ENCODE measurements at regions not wholly inside any gene's neighbourhood (a gene's known extent, or its start where the extent isn't known, plus 50 kb on each side); places are given as distances from the start of the nearest gene placed in this dataset.

DNA sequence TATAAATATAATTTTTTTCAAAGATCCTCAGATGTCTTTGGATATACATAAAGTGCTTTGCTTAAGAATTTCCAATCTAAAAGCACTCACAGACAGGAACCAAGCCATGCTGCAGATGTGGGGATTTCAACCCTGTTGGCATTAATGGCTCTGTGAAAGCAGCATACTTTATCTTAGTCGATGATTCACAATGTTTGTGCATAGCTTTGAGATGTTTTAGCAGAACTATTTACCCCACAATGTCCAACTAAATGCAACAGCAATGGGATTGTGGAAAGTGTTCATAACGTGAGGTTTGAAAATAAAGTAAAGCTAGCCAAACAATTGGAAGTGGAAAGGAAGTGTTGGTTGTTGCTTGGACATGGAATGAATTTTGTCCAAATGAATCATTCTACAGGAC, 371.4 kb downstream of the SOX2 start:
- no peak for DNase-seq

DNA sequence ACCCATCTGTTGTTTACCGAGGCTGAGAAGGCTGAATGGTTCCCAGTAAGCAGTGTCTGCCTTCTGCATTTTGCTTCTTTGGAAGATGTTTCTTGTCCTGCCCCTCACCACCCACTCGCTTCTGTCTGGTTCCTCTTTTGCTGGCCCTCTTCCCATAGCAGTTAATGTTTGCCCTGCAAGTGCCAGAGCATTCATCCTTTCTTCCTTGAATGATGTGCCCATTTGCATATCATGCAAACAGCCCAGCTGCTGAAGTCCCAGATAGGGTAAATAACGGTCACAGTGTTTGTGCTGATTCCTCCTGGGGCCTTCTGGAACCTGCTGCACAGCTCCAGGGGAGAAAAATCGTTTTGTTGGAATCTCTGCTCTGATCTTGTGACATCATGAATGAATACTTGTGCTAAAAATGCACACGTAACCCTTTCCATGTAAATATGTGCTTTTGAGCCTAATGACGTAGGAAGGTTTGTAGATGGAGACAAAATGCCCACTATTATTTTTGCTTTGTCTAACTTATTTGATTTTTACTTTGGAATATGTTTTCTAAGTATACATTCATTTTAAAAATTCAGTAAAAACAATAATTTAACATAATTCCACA, 381.0 kb downstream of the SOX2 start:
- peak; percentile 79 for DNase-seq

DNA sequence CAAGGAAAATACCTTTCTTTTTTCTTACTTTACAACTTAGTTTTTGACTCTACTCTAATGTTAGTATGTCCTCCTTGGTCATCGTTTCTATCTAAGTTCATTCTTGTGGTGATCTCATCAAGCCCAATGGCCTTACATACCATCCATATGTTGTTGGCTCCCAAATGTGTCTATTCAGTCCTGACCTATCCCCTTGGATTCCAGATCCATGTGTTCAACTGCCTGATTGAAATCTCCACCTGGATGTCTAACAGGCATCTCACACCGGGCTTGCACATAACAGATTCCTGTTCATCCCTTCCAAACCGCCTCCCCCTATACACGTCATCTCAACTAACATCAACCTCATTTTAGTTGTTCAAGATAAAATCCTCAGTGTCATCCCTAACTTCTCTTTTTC, 382.6 kb downstream of the SOX2 start:
- DNase-seq = no peak

DNA sequence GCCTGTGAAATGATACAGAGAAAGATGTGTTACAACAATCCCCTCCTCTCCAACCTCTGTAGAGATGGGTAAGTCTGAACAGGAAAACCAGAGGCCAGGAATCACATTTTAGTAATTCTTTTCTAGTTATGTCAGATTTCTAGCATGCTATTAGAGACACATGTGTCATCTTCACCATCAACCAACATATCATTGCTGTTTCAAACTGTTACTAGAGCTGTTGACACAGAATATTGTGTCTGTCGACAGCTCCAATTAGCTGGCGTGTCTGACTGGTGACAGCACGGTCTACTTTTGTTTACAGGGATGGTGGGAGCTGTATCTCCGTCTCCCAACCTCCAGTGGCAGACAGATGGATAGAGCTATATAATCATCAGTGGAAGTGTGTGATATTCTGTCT, 393.2 kb downstream of the SOX2 start:
- no peak for DNase-seq

DNA sequence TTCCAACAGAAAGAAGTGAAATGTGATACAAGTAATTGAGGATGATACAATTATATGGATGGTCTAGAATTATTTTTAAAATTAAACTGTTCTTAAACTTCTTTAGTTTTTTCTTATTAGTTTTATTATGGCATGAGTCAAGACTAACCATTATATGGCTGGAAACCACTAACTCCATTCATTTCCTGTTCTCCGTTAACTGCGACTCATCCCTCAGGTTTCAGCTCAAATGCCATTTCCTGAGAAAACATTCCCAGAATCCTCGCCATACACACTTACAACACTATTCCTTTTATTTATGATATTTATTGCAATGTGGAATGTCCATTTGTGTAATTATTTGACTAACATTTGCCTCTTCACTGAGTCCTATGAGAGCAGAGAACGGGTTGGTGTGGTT, 394.1 kb downstream of the SOX2 start:
- peak; percentile 4 for DNase-seq

DNA sequence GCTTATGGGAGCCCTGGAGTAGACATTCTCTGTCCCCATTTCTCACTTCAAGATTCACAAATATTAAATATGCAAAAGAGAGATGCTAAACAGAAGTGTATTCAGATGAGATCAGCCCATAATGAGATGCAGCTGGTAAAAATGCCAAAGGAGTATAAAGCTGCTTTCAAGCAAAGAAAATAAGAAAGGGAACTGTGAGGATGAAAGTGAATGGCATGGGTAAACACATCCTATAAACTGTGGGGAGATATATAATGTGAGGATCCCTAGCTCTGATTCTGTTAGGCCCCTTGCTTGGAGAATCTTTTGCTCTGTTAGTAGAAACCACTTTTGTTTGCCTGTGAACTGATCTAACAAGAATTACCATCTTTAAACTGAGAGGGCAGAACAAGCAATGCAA, 396.6 kb downstream of the SOX2 start:
- no peak for DNase-seq

DNA sequence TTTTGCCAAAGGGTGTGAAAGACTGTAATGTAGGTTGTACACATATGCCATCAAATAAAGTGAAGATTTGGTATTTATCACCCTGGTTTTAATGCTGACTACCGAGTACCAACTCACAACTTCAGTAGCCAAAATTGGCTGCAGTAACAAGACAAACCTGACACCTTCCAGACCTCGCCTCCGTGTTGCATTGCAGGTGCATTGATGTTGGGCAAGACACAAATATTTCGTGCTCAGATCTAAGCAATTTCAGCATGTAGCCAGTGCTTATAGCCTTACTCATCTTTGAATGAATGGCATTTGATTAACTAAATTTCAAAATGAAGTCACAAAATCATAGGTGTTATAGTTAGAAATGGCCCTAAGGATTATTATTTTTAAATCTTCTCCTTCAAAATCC, 400.2 kb downstream of the SOX2 start:
- DNase-seq = no peak

DNA sequence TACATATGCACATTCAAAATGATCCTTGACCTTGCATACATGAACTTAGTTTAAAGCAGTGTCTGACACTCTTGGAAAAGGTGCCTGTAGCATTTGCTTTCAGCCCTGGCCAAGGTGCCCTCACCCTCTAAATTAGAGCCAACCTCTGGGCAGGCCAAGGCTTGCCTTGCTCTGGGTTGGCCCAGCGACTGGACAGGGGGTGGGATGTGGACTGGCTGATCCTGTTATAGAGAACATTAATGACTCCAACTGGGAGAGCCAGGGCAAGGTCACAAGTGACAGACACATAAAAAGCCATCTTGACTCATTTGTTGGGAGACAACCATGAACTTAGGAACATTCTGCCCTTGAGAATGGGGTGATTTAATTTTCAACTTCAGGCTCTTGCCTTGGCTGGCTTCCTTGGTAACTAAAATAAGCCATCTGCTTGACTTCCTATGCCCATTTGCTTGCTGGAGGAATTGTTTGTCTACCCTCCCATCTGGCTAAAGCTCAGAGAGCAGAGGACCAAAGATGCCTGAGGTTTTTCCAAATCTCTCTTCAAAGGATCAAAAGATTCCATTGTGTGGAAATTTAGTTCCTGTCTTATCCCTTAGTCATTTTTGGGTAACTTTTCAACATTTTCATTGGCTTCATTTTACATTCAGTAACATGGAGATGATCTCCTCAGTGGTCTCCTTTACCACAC, 403.7 kb downstream of the SOX2 start:
- no peak for DNase-seq

DNA sequence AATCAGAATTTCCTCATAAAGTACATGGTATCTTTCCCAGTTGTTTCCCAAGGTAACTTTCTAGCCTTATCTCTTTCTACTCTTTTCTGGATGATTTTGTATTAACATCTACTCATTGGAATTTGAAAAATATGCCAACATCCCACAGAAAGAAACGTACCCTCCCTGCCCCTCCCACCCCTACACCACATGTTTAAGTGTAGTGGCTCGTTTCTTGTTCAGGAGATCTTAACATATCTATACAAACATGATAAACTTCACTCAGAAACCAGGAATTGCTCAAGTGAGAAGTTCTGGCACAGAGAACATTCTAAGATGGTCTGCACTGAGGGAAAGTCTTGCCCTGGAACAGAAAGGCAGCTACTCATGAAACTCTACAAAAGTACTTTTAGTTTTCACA, 404.7 kb downstream of the SOX2 start:
- DNase-seq = no peak

DNA sequence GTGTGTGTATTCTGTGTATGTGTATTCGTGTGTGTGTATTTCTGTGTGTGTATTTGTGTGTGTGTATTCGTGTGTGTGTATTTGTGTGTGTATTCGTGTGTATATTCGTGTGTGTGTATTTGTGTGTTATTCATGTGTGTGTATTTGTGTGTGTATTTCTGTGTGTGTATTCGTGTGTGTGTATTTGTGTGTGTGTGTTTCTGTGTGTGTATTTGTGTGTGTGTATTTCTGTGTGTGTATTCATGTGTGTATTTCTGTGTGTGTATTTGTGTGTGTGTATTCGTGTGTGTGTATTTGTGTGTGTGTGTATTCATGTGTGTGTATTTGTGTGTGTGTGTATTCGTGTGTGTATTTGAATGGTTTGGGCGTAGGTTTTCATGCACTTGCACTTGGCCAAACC, 405.4 kb downstream of the SOX2 start:
- DNase-seq = no peak

DNA sequence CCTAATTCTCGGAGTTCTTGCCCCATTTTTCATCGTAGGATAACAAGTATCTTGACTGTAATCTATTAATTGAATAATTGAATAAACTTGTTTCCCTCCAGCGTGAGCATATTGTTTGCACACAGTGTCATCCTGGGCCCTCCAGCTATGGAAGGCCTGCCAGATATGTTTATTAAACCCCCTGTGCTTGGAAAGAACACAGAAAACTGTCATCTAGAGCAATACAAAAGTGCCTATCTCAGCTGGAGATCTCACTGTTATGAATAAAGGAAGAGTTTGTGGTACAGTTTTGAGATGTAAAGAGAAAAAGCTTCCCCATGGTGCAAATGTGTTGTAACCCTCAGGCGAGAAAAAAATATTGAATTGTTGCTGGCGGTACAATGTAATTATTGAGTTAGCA, 405.9 kb downstream of the SOX2 start:
- no peak for DNase-seq

DNA sequence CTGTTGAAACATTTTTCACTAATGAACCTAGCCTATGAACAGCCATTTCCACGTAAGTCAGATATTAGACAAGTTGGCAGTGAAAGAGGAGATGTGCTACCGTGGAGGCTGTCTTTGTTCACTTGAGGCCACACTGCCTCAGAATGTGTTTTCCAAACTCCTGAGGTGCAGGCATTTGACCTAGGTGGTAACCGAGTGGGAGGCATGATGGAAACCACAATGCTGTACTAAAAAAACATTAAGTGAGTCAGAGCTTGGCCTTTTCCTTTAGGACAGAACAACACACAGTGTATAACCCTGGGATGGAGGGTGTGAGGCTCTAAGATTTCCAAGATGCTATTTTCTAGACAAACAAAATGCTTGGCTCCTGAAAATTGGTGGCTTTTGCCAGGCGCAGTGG, 406.3 kb downstream of the SOX2 start:
- no peak for DNase-seq

DNA sequence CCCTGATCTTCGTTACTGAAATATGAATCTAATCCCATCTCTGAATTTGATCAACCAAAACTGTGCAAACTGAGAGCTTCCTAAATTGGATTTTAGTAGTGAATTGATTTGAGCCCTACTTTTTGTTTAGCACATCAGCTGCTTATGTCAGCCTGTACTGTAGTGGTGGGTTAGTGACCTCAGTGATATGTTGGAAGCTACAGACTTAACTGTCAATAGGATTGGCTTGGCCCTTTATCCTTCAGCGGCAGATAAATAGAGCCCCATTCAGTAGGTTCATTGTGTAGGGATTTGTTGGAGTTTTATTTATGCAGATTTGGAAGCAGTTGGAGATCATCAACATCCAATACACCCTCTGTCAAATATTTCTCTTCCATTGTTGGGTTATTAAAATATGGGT, 409.7 kb downstream of the SOX2 start:
- no peak for DNase-seq

DNA sequence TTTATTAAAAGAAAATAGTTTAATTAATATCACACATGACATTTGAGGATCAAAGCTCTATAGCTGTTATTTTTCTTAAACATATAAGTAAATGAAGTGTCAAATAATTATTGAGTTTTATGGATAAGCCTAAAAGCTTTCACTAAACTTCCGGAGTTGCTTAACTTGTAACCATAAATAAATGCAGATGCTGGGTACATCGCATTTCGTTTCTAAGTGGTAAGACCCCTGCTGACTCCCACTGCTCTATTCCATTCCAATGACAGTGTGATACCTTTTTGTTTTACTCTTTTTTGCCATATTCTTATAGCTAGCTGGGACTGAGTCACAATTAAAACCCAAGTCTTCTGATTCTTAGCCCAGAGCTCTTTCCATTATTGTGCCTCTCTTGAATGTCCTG, 411.1 kb downstream of the SOX2 start:
- DNase-seq = no peak

DNA sequence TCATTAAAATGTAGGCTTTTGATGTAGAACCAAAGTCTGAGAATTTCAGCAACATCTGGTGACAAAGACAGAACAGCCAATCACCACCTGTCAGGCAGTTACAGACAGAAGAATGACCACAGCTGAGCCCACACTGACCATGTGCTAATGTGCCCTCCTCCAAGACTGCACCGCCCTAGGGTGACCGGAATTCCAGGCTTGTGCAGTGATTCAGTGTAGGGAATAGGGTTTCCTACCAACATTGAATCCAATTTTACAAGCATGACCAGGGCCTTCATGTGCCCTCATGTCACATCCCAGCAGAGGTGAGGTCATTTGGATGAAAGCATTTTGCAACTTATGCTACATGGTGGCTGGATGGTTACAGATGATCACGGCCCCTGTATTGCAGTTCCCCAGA, 412.5 kb downstream of the SOX2 start:
- DNase-seq = no peak

DNA sequence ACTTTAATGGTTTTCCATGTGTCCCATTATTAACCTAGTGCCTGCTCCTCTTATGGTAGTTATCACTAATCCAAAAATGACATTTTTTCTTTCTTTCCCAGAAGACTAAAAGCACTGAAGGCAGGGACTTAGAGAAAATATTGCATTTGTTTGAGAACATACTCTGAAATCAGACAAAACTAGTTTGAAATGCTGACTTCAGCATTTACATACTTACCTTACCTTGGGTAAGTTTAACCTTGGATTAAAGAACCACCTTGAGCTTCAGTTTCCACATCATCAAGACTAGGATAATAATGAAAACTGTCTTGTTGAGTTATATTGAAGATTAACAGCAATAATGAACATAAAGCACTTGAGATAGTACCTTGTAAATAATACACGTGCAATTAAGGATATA, 413.0 kb downstream of the SOX2 start:
- DNase-seq = no peak

DNA sequence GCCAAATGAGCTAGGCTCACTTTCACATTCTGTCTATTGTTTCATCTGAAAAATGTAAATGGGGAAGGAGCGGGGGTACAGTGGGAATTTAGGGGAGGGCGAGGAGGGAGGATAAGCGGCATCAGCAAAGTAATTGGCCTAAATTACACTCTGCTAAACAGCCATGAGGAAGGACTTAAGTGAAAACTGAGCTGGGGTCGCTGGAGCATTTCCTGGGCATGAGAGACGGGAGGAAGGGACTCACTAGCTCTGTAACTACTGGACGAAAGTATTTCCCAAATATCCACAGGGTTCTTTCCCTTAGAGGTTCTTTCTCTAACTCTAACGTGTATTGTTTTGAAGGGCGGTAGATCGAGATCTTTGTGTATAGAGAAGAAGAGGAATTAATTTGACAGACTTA, 418.0 kb downstream of the SOX2 start:
- DNase-seq = no peak

DNA sequence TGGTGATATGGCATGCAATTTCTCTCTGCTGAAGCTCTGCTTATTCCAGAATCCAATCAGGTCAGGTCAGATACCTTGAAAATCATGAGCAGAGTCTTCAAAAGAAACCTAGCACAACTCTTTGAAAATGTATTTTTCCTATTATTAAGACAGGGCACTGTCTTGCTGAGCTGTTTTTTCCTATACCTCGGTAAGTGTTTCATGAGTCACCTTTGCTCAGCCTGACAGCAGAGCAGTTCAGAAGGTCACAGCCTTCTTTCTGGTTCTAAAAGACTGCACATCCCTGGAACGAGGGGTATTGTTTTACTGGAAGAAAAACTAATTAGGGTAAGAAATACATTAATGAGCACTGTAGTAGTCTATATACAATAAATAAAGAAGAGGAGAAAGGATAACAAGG, 422.0 kb downstream of the SOX2 start:
- peak; percentile 48 for DNase-seq

DNA sequence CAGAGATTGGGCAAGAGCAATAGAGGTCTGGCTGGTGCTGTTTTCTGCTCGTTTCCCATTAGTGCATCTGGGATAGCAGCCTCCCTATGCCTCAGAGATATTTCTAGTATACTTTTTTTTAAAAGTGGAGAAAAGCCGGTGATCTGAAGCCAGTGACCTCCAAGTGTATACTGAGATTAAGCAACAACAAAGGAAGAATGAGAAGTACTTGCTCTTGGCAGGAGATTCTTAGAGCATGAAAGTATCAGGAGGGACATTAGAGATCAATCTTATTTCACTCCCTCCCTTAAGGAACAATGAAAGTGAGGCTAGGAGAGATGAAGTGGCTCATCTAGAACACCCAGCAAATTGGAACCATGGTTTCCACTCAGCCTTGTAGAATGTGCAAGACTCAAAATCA, 423.3 kb downstream of the SOX2 start:
- no peak for DNase-seq

DNA sequence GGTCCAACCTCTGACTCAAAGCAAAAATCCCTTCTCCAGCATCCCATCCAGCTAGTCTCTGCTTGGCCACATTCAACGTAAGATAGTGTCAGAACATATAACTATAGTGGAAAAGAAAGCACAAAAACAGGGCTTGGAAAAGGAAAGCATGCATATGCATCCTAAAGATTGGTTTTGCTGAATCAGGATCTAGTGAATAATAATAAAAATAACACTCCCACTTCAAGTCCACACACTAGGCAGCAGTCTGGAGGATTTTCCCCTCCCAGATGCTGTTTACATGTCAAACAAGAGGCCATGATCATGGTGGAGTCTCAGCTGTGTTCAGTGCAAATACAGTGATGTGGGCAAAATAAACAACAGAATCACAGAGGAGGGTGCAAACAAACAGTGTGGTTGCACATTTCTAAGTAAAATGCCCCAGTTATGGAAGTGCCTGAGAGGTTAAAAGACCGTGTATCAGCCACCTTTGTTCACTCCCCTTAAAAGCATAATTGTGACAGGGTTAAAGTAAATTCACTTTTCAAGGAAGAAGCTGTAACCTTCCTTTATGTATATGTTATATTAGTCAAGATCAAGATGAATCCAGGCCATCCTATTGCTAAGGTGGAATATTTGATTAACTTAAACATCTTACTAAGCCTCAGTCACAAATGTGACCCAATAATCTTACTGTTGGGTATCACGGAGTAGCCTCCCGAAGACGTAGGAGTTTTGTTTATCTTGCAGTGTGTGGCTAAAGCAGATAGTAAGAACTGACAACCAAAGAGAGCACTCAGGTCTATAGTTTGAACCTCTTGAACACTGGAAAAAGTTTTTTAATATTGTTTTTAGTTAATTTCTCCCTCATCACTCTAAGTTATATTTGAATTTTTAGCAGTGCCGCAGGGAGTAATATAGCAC, 424.5 kb downstream of the SOX2 start:
- peak; percentile 92 for DNase-seq

DNA sequence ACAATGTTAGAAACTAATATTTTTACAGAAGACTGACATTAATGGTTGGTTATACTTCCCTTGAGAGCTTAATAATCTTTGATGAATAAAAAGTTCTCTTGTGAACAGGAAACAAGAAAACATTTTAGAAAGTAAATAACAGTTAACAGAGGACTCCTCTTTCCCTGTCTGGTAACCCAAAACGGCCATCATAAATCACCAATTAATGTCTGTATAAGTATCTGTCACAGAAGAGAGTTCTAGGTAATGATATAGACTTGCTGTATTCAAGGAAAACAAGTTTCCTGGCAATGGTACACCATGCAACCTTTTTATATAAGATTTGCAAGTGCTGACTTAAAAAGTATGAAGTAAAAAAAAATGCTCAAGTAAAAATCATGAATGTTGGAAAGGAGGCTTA, 426.7 kb downstream of the SOX2 start:
- peak; percentile 6 for DNase-seq

DNA sequence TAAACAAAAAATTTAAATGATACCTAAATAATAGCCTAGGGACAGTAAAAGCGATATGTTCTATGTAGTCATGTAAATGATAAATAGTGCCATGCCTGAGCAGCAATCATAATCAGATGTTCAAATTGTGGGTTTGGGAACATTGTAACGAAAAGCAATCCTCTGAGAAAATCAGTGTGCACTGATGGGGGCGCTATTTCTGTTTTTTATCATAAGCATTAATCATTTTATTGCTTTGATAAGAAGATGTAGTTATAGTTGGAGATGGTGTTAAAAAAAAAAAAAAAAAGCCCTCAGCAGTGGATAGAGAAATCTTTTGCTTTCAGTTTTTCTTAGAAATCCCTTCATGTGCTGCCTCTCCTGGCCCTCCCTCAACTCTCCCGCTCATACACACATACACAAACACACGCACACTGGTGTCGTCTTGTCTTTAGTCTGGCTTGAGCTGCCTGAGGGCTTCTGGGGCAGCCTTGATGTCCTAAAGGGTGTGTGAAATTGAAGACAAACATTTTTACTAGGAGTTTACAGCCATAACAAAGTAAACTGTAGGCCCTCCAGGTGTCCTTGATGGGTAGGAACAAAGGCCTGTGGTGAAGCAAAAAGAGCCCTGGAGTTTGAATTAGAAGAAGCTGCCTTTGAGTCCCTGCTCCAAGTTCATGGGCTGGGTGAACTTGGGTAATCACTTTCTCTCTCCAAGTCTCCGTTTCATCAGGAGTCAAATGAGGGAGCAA, 428.1 kb downstream of the SOX2 start:
- DNase-seq = peak; percentile 54

DNA sequence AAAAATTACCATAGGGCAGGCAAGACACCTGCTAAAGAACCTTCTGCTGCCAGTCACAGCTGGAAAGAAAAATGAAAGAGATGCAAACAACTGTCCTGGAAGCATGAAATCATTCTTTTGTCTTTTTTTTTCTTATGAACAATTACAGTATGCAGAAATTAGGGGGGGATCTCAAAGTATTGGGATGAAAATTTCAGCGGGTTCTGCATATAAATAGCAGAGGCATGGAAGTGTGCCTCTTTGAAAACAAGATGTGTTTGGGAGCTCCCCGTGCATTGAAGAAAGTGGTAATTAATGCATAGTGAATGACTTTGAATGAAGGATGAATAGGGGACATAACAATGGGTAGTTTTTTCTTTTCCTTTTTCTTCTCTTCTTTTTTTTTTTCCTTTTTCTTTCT, 431.2 kb downstream of the SOX2 start:
- no peak for DNase-seq

DNA sequence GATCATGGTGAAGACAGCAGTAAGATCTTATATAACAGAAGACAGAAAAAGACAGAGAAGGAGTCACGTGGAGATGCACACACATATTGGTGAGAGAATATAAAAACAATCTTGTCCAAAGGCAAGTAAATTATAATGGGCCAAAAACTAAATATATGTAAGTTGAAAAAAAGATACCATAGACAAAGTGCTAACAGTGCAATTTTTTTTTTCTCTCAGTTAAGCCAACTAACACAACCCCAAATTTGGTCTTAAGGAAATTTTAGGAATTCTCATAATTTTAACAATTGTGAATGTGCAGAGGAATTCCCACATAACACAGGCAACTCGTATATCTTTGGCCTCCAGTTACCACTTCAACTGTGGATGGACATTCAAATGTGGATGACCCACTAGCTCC, 432.2 kb downstream of the SOX2 start:
- DNase-seq = no peak
